Stimulated activated CD8-positive, alpha-beta memory T cell treated with anti-CD3 and anti-CD28 coated beads, Interleukin-12 subunit alpha, Interleukin-12 subunit beta, amount 100 ng/mL, for 24 hours (primary cell): ENCODE measurements at regions not wholly inside any gene's neighbourhood (a gene's known extent, or its start where the extent isn't known, plus 50 kb on each side); places are given as distances from the start of the nearest gene placed in this dataset.
"Not testable (repeated sequence)": the region's sequence is repeated elsewhere in the genome, so short reads cannot be mapped to it uniquely, and the experiment has no call there.

Source experiments
- DNase-seq: peaks from one replicate; pipeline ENCODE4 v3.0.0-alpha.2; 2020; ENCODE audit errors: extremely low read depth

- no peak for DNase-seq
Observed at GRCh38 chr3:127417709-127418559, 130.1 kb upstream of the PRR20G start.

DNA sequence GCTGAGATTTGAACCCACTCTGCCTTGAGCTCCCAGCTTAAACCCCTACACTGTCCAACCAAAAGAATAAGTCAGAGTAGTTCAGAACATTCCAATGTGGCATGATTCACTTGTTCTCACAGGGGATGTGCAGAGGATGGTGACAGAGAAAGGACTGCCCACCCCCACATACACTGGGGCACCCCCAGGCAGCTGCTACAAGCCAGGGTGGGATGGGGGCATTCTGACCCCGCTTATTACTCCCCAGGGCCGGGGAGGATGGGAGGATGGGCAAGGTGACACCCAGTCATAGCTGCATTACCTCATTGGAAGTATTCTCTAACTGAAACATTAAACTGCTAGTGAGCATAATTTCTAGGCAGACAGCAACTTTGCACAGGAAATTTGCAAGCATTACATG is 126.0 kb upstream of the PRR20G start:
- DNase-seq: no peak

- DNase-seq: no peak
Observed at GRCh38 chr3:127413318-127413673, 125.5 kb upstream of the PRR20G start.

GRCh38 chr3:127412578-127413317 is 124.9 kb upstream of the PRR20G start:
- DNase-seq: no peak

GRCh38 chr3:127411875-127412274 is 124.0 kb upstream of the PRR20G start:
- DNase-seq: not testable (repeated sequence)

DNA sequence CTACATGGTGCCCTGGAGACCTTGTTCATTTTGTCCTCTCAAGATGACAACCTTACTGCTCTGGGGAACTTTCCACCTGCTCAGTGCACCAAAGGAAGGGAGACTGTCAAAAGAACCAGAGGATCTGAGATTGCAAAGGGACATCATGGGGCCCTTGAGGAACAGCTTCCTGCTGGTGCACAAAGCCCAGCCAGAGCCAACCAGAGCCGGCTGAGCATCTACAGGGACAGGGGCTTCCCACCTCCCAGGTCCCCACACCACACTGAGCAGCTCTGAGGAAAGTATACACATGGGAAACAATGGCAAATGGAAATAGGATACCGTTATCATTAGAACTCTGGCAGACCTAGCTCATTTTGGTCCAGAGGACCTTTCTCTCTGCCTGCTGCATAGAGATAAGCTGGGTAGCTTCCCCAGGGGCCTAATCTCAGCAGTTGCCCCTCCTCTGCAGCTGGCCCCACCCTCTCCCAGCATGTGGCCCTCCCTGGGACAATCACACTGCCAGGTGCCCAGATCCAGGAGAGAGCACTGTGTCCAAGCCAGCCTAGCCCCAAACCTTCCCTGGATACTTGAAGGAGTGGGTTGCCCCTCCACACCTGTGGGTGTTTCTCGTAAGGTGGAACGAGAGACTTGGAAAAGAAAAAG is 123.4 kb upstream of the PRR20G start:
- no peak for DNase-seq

DNA sequence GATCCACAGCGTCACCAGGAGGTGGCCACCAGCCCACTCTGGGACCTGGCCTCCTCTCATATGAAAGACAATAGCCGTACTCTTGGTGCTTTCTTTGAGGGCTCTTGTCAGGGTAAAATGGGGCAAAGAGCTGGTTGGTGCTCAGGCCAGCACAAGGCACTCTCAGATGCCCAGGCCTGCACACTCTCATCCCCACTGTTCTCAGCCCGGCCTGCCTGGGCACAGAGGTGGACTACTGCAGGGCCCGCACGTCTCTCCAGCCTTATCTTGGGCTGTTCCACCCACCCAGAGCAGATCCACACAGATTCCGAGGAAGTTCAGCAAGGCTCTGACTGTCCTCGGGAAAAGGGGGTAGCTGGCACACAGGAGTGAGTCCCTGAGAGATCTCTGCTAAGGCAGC is 122.8 kb upstream of the PRR20G start:
- DNase-seq: no peak

DNA sequence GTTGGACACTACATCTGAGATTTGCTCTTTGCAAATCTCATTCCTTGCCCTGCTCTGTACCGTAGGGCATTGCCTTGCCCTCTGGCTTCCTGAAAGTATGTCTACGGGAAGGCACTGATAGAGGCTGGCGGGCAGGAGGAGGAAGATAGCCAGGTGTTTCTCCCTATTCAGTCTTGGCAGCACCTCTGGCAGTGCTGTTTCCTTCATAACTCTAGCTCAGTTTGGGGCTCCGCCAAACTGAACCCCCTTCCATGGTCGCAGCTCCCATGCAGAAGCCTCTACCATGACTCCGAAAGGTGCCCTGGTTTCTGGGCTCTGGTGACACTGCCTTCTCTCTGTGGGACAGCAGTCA is 122.3 kb upstream of the PRR20G start:
- no peak for DNase-seq

GRCh38 chr3:127409421-127410136 is 121.7 kb upstream of the PRR20G start:
- no peak for DNase-seq

DNA sequence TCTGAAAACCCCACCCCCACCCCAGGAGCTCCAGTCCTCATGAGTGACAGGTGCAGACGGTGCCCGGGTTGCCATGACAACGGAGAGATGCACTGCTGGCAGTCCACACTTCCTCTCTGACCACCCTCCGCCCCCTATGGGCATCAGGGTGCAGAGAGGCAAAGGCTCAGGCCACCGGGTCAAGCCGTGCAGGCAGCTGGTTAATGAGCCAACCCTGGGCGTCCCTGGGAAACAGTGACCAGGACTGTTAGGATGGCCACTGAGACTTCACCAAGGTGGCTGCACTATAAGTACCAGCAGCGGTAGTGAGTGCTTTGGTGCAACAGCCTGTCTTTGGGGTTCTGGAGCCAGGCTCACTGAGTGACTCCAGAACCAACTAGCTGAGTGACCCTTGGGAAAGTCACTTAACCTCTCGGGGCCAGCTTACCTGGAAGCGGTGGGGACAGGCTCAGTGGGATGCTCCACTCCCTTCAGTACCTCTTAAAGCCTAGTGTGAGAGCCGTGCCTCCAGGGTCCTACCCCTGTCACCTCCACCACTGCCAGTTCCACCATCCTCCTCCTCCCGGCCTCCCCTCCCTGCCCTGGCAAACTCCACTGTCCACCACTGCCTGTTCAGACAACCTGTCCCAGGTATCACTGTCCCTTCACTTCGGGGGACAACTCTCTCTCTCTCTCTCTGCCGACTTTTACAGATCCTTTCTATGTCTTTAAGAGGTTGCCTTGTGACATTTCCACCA is 121.0 kb upstream of the PRR20G start:
- DNase-seq: no peak

DNA sequence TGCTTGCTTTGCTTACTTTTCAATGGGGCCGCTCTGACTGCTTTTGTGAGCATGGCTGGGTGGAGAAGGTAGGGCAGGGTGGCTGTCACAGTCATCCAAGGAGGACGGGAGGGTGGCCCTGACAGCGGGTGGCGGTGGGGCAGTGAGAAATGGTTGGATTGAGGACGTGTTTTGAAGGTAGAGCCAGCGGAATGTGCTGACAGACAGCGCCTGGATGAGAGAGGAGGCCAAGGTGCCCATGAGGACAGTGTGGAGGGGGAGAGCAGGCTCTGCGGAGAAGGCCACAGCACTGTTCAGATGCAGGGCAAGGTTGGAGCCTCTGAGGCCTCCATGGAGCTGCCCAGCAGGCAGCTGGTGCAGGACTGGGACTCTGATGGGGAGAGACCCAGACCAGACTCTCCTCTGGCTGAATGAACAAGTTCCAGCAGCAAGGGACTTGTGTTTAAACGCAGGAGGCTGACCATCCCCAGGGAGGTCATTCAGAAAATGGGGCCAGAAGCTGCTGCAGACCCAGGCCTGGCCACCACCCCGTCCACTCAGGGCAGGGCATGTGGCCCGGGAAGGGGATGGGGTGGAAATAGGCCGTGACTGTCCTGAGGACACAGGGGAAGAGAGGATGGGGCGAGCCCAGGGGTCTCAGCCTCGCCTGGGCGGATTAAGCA is 120.3 kb upstream of the PRR20G start:
- DNase-seq: no peak

DNA sequence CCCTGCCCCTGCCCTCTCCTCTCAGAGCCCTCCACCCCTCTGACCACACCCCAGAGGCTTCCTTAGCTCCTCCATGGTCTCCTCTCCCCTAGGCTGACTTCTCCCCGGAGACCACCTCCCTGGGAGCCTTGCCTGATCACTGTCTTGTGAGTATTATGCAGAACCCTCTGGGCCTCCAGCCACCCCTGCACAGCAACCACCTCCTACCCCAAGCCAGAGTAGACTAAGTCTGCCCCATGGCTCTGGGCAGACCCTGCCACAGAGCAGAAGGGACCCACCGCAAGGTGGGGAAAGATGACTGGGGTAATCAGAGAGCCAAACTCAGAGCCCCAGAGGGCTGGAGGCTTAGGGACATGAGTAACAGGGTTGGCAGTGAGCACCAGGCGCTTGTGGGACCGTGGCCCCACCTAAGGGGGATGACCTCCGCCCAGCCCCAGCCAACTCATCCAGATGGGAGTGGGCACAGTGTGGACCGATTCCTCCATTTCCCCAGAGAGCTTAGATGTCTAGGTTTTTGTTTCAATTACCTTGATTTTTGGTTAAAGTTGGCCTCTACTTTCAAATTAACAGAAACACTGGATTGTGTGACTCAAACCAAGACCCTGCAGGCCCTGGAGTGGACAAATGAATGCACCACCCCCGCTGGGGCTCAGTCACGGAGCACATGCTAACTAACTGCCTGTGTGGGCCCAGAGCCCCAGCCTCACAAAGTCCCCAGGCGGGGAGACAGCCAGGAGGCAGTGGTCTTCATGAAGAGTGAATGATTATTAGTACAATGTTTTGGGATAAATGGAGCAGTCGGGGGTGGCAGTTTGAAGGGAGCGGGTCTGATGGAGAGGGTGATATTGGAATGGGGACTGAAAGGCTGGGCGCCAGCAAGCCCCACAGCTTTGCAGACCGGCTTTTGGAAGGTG is 119.4 kb upstream of the PRR20G start:
- no peak for DNase-seq

GRCh38 chr3:127406309-127407025 is 118.6 kb upstream of the PRR20G start:
- no peak for DNase-seq

GRCh38 chr3:127405791-127406190 is 117.9 kb upstream of the PRR20G start:
- no peak for DNase-seq

DNA sequence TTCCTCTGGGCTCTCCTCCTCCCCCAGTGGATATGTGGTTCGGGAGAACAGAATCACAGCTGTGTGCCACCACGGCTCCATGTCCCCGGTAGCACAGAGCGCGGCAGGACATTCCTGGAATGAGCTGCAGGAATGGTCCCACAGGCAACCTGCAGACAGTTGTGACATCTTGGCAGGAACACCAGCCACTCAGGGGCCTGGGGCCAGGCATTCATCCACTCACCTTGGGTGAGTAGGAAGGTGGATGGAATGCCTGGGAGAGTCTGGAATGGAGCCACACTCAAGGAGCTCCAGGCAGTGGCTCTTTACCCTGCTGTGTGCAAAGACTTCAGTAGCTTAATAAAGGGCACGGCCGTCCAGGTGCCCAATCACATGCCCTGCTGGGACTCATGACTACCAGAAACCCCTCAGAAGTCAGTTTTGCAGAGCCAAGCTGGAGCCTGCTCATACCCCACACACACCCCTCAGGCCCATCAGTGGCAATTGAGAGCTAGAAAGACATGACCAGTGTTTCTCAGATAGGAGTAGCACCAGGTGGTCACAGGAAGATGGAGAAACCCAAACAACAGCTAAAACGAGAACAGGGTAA is 117.3 kb upstream of the PRR20G start:
- DNase-seq: no peak

GRCh38 chr3:127404221-127405009 is 116.6 kb upstream of the PRR20G start:
- DNase-seq: no peak

DNA sequence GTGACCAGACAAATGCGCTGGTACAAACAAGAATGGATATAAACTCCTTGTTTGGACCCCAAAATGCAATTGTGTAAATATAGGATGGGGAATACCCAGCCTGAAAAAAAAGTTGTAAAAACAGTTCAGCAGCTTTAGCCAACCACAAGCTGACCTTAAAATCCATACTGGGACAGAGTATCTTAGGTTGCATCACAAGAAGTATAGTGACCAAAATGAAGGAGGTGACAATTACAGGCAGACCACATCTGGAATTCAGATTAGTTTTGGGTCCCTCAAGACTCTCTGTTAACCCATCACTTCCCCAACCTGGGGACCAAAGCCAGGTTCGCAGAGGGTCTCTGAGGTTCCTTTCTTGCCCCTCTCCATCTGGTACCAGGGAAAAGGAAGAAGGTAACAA is 115.9 kb upstream of the PRR20G start:
- DNase-seq: no peak

- no peak for DNase-seq
Observed at GRCh38 chr3:127399154-127399553, 111.3 kb upstream of the PRR20G start.
